Activated CD4-positive, alpha-beta memory T cell treated with anti-CD3 and anti-CD28 coated beads, Interleukin-2, amount 10 ng/mL, durations not matched to agents 7 days and 5 days (primary cell): ENCODE measurements at regions not wholly inside any gene's neighbourhood (a gene's known extent, or its start where the extent isn't known, plus 50 kb on each side); places are given as distances from the start of the nearest gene placed in this dataset.
A peak's percentile ranks its signal among the peaks of the same experiment; 100 is the strongest.

ENCODE experiments used
- CTCF ChIA-PET: fragments of 350-600 bp; sonication (Branson Sonifier 250); formaldehyde crosslinking; loops from one replicate; lab custom pipeline; 2021; ENCODE audit warnings: antibody characterized with exemption, inconsistent platforms; lab: Charles Lee
- POLR2A ChIA-PET: fragments of 350-600 bp; sonication (Branson Sonifier 250); formaldehyde crosslinking; loops from one replicate; lab custom pipeline; 2021; ENCODE audit warnings: antibody characterized with exemption; lab: Charles Lee
- DNase-seq: peaks from one replicate; pipeline ENCODE4 v3.0.0-alpha.2; 2020
- H3K27ac Mint-ChIP-seq: one replicate; pipeline ENCODE4 v1.8.0; 2021; ENCODE audit warnings: mild to moderate bottlenecking, mixed read lengths
- H3K27me3 Mint-ChIP-seq: one replicate; pipeline ENCODE4 v1.8.0; 2021; ENCODE audit warnings: mixed read lengths
- H3K36me3 Mint-ChIP-seq: one replicate; pipeline ENCODE4 v1.8.0; 2021; ENCODE audit warnings: low read depth, mixed read lengths
- H3K4me1 Mint-ChIP-seq: one replicate; pipeline ENCODE4 v1.8.0; 2021; ENCODE audit warnings: mixed read lengths
- H3K4me3 Mint-ChIP-seq: one replicate; pipeline ENCODE4 v1.8.0; 2021; ENCODE audit warnings: mild to moderate bottlenecking, mixed read lengths
- H3K9me3 Mint-ChIP-seq: one replicate; pipeline ENCODE4 v1.8.0; 2021; ENCODE audit warnings: mixed read lengths

DNA sequence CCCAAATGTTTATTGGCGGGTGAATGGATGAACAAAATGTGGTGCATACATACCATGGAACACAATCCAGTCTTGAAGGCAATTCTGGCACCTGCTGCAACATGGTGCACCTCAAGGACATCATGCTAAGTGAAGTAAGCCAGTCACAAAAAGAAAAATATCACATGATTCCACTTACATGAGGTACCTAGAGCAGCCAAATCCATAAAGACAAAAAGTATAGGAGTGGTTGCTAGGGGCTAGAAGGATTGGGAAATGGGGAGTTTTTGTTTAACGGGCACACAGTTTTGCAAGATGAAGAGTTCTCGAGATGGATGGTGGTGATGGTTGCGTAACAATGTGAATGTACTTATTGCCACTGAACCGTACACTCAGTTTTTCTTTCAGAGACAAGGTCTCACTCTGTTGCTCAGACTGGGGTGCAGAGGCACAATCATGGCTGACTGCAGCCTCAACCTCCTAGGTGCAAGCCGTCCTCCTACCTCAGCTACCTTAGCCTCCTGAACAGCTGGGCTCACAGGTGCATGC, 90.9 kb upstream of the CERS6 start:
- ChIA-PET POLR2A (no interaction called here), CTCF (interaction anchor here (0.8 kb wide), 1 partner anchor 12 kb away, joined by 3 read pairs; no protein-coding TSS in a partner anchor)
- Mint-ChIP-seq H3K4me3 (no peak overlapping the region), H3K27me3 (no peaks in the 10 kb centered on the region), H3K9me3 (no peaks in the 10 kb centered on the region), H3K36me3 (no peaks in the 10 kb centered on the region), H3K27ac (no peak overlapping the region), H3K4me1 (no peaks in the 10 kb centered on the region)
- DNase-seq, result no peak

DNA sequence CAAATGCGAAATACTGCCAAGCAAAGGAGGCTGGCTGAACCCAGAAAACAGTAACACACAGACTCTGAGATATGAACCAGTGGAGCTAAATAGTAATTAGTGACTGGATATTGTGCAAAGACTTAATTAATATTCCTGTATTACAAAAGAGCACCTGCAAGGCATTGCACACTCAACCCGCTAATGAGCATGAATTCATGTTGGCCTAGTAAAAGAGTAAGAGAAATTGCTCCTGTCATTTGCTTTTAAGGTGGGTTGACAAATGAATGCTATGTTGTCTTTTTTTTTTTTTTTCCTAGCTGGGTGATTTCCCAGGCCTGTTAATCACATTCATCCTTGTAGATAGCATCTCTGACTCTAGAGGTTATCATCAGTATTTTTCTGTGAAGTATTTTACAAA, 87.0 kb upstream of the CERS6 start:
- no peak overlapping the region for H3K4me3 Mint-ChIP-seq
- CTCF ChIA-PET, result interaction anchor here (0.7 kb wide), 1 partner anchor 13 kb away, joined by 3 read pairs; no protein-coding TSS in a partner anchor
- H3K4me1 Mint-ChIP-seq, result peaks cover 2% of the 10 kb centered on the region

DNA sequence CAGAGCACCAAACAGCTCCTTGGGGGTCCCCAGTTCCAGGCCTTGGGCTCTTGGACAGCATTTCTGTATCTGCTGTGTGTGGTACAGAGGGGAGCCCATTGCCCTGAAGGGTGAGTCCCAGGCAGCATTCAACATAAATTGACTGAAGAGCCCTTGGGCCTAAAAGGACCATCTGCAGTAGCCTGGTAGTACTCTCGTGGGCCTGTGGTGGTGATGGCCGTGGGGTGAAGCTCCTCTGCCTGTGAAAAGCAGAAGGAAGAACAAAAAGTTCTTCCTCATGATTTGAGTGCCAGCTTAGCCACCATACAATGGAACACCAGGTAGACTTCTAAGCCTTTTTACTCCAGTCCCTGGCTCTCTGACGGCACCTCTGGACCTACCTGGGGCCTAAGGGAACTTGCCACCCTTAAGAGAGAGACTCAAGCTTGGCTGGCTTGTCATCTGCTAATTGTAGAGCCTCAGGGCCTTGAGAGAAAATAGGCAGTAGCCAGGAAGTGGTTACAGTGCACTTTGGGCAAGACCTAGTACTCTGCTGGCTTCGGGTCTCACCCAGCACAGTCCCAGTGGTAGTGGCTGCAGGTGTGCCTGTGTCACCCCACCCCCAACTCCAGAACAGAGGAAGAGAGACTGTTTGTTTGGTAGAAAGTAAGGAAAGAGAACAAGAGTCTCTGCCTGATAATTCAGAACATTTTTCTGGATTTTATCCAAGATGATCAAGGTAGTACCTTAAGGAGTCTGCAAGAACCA, 84.6 kb upstream of the CERS6 start:
- no peaks in the 10 kb centered on the region for H3K27me3 Mint-ChIP-seq
- peaks cover 2% of the 10 kb centered on the region for H3K4me1 Mint-ChIP-seq
- no peak for DNase-seq
- CTCF ChIA-PET, result no interaction called here
- H3K9me3 Mint-ChIP-seq, result peaks cover 4% of the 10 kb centered on the region
- H3K36me3 Mint-ChIP-seq, result no peaks in the 10 kb centered on the region
- POLR2A ChIA-PET, result no interaction called here
- no peak overlapping the region for H3K27ac Mint-ChIP-seq
- no peak overlapping the region for H3K4me3 Mint-ChIP-seq

More for the DNA sequence above, 87.0 kb upstream of the CERS6 start:
- H3K27me3 Mint-ChIP-seq, result no peaks in the 10 kb centered on the region
- no peak overlapping the region for H3K27ac Mint-ChIP-seq
- no peaks in the 10 kb centered on the region for H3K36me3 Mint-ChIP-seq
- POLR2A ChIA-PET, result no interaction called here
- DNase-seq, result no peak
- peaks cover 4% of the 10 kb centered on the region for H3K9me3 Mint-ChIP-seq

- Mint-ChIP-seq H3K4me1 (peaks cover 2% of the 10 kb centered on the region), H3K9me3 (peaks cover 4% of the 10 kb centered on the region), H3K27ac (no peak overlapping the region), H3K27me3 (peaks cover 2% of the 10 kb centered on the region), H3K36me3 (no peaks in the 10 kb centered on the region), H3K4me3 (no peak overlapping the region)
- ChIA-PET POLR2A (no interaction called here), CTCF (no interaction called here)
- no peak for DNase-seq
Observed at GRCh38 chr2:168373468-168373867, 82.6 kb upstream of the CERS6 start.

DNA sequence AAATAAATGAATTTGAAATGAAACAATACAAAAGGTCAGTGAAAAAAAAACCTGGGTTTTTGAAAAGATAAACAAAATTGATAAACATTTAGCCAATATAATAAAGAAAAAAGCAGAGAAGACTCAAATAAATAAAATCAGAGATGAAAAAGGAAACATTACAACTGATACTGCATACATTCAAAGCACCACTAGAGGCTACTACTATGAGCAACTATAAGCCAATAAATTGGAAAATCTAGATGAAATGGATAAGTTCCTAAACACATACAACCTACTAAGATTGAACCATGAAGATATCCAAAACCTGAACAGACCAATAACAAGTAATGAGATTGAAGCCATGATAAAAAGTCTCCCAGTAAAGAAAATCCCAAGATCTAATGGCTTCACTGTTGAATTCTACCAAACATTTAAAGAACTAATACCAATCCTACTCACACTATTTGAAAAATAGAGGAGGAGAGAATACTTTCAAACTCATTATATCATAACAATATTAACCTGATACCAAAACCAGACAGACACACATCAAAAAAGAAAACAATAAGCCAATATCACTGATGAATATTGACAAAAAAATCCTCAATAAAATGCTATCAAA, 80.8 kb upstream of the CERS6 start:
- H3K27ac Mint-ChIP-seq, result no peak overlapping the region
- ChIA-PET CTCF (no interaction called here), POLR2A (no interaction called here)
- H3K4me3 Mint-ChIP-seq, result no peak overlapping the region
- no peaks in the 10 kb centered on the region for H3K36me3 Mint-ChIP-seq
- peaks cover 2% of the 10 kb centered on the region for H3K27me3 Mint-ChIP-seq
- no peak for DNase-seq
- H3K9me3 Mint-ChIP-seq, result peaks cover 9% of the 10 kb centered on the region
- H3K4me1 Mint-ChIP-seq, result peaks cover 9% of the 10 kb centered on the region

DNA sequence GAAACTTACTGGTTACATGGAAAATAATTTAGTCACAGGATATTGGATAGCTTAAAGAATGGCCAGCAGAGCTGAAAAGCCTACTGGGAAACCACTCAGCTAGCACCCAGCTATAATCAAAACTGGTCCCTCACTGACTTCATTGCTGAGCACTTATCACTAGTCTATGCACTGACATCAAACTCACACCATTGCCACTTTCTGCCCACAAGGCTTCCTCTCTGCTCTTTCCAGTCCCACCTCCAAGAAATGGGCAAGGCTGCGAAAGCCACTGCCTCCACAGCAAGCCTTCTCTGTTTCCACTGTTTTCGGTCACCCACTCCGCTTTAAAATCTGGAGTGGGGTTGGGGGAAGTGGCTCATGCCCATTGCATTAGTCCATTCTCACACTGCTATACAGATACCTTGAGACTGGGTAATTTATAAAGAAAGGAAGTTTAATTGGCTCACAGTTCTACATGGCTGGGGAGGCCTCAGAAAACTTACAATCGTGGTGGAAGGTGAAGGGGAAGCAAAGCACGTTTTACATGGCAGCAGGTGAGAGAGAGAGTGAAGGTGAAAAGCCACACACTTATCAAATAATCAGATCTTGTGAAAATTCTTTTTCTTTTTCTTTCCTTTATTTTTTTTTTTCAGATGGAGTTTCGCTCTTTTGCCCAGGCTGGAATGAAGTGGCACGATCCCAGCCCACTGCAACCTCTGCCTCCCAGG, 77.0 kb upstream of the CERS6 start:
- Mint-ChIP-seq H3K27ac (no peak overlapping the region), H3K4me3 (no peak overlapping the region), H3K36me3 (no peaks in the 10 kb centered on the region), H3K9me3 (peaks cover 8% of the 10 kb centered on the region), H3K4me1 (peaks cover 7% of the 10 kb centered on the region), H3K27me3 (peaks cover 4% of the 10 kb centered on the region)
- CTCF ChIA-PET, result no interaction called here
- POLR2A ChIA-PET, result no interaction called here
- peak; percentile 20 for DNase-seq

- Mint-ChIP-seq H3K27ac (no peak overlapping the region), H3K4me1 (peaks cover 7% of the 10 kb centered on the region), H3K4me3 (no peak overlapping the region), H3K9me3 (peaks cover 8% of the 10 kb centered on the region), H3K27me3 (peaks cover 6% of the 10 kb centered on the region), H3K36me3 (no peaks in the 10 kb centered on the region)
- DNase-seq, result no peak
- ChIA-PET POLR2A (interaction anchor here (0.6 kb wide), 1 partner anchor 419 kb away, joined by 3 read pairs; no protein-coding TSS in a partner anchor), CTCF (no interaction called here)
Observed at GRCh38 chr2:168380500-168380899, 75.6 kb upstream of the CERS6 start.

GRCh38 chr2:168392024-168392423, 64.0 kb upstream of the CERS6 start:
- no peak overlapping the region for H3K27ac Mint-ChIP-seq
- H3K27me3 Mint-ChIP-seq, result peaks cover 10% of the 10 kb centered on the region
- CTCF ChIA-PET, result no interaction called here
- POLR2A ChIA-PET, result no interaction called here
- no peaks in the 10 kb centered on the region for H3K36me3 Mint-ChIP-seq
- DNase-seq, result no peak
- H3K4me3 Mint-ChIP-seq, result no peak overlapping the region
- H3K9me3 Mint-ChIP-seq, result peaks cover 3% of the 10 kb centered on the region
- no peaks in the 10 kb centered on the region for H3K4me1 Mint-ChIP-seq

GRCh38 chr2:168392797-168393196, 63.3 kb upstream of the CERS6 start:
- Mint-ChIP-seq H3K9me3 (peaks cover 3% of the 10 kb centered on the region), H3K27me3 (peaks cover 10% of the 10 kb centered on the region), H3K36me3 (no peaks in the 10 kb centered on the region), H3K4me1 (no peaks in the 10 kb centered on the region), H3K4me3 (no peak overlapping the region), H3K27ac (no peak overlapping the region)
- POLR2A ChIA-PET, result no interaction called here
- CTCF ChIA-PET, result no interaction called here
- no peak for DNase-seq

DNA sequence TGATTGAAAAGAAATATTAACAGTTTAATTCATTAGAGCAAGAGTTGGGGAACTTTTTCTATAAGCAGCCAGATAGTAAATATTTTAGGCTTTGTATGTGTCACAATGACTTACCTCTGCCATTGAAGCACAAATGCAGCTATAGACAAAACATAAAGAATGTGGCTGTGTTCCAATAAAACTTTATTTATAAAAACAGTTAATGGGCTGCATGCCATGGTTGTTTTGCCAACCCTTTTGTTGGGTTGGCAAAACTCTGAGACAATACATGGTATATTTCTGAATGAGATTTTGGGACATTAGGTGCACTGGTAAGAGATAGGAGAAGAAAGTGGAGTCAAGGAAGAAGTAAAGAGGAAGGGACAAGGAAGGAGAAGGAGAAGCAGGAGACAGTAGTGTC, 61.8 kb upstream of the CERS6 start:
- H3K4me1 Mint-ChIP-seq, result no peaks in the 10 kb centered on the region
- no peak overlapping the region for H3K27ac Mint-ChIP-seq
- no peak overlapping the region for H3K4me3 Mint-ChIP-seq
- peaks cover 3% of the 10 kb centered on the region for H3K9me3 Mint-ChIP-seq
- H3K27me3 Mint-ChIP-seq, result peaks cover 10% of the 10 kb centered on the region
- ChIA-PET POLR2A (no interaction called here), CTCF (interaction anchor here (1.1 kb wide), 1 partner anchor 369 kb away, joined by 4 read pairs; no protein-coding TSS in a partner anchor)
- DNase-seq, result no peak
- no peaks in the 10 kb centered on the region for H3K36me3 Mint-ChIP-seq

DNA sequence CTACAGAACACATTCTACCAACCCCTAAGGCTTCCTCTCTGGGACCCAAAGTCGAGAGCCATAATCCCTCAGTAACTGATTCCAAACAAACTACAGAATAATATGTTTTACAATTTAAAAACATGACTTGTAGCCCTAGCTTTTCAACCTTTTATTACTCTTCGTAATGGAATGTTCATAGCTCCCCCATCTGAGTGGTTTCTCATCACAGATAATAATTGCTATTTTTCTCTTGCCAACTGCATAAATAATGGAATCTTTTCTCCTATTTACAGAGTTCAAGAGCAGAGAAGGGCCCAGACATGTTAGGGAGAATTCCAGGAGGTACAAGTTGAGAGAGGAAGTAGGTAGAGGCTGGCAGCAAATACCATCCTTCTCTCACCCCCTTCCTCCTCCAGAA, 59.9 kb upstream of the CERS6 start:
- peaks cover 12% of the 10 kb centered on the region for H3K27me3 Mint-ChIP-seq
- H3K9me3 Mint-ChIP-seq, result peaks cover 3% of the 10 kb centered on the region
- no peak for DNase-seq
- no peak overlapping the region for H3K4me3 Mint-ChIP-seq
- no peaks in the 10 kb centered on the region for H3K4me1 Mint-ChIP-seq
- ChIA-PET CTCF (no interaction called here), POLR2A (no interaction called here)
- no peaks in the 10 kb centered on the region for H3K36me3 Mint-ChIP-seq
- no peak overlapping the region for H3K27ac Mint-ChIP-seq

DNA sequence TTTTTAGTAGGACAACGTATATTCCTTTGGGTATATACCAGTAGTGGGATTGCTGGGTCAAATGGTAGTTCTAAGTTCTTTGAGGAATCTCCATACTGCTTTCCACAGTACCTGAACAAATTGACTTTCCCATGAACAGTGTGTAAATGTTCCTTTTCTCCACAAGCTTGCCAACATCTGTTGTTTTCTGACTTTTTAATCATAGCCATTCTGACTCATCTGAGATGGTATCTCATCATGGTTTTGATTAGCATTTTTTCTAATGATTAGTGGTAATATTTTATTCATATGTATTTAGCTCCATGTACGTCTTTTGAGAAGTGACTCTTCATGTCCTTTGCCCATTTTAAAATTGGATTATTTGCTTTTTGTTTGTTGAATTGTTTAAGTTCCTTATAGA, 58.4 kb upstream of the CERS6 start:
- POLR2A ChIA-PET, result no interaction called here
- no peak for DNase-seq
- H3K27me3 Mint-ChIP-seq, result peaks cover 17% of the 10 kb centered on the region
- H3K4me1 Mint-ChIP-seq, result no peaks in the 10 kb centered on the region
- H3K36me3 Mint-ChIP-seq, result no peaks in the 10 kb centered on the region
- H3K9me3 Mint-ChIP-seq, result peaks cover 3% of the 10 kb centered on the region
- CTCF ChIA-PET, result no interaction called here
- H3K27ac Mint-ChIP-seq, result no peak overlapping the region
- no peak overlapping the region for H3K4me3 Mint-ChIP-seq

- no peak overlapping the region for H3K27ac Mint-ChIP-seq
- no peaks in the 10 kb centered on the region for H3K9me3 Mint-ChIP-seq
- H3K36me3 Mint-ChIP-seq, result no peaks in the 10 kb centered on the region
- no peak for DNase-seq
- H3K4me1 Mint-ChIP-seq, result no peaks in the 10 kb centered on the region
- peaks cover 18% of the 10 kb centered on the region for H3K27me3 Mint-ChIP-seq
- CTCF ChIA-PET, result no interaction called here
- POLR2A ChIA-PET, result no interaction called here
- no peak overlapping the region for H3K4me3 Mint-ChIP-seq
Observed at GRCh38 chr2:168401048-168401556, 55.0 kb upstream of the CERS6 start.
